ENCODE measurements at regions not wholly inside any gene's neighbourhood (a gene's known extent, or its start where the extent isn't known, plus 50 kb on each side); places are given as distances from the start of the nearest gene placed in this dataset.
A peak's percentile ranks its signal among the peaks of the same experiment; 100 is the strongest.

- no peaks in the 10 kb centered on the region for H3K36me3 ChIP-seq (ENCODE audit: low read depth)
- H3K4me2 ChIP-seq (ENCODE audit: unreplicated experiment), result no peak overlapping the region
- H3K4me1 ChIP-seq (ENCODE audit: insufficient read depth), result no peaks in the 10 kb centered on the region
- H3K27ac ChIP-seq, result no peak overlapping the region
- H3K9ac ChIP-seq, result no peak overlapping the region
- WGBS, 2 experiments (ENCODE audit: low coverage in 1 of 2, low lambda C conversion rate in 2 of 2, missing lambda C conversion rate in 2 of 2), result 33 to 43% methylated on average over 3 of the region's 3 CpGs
- no peak overlapping the region for H2AFZ ChIP-seq
- TF ChIP-seq EZH2 (IDR thresholded peaks at IDR 0.05; ENCODE audit: insufficient read depth, poor library complexity, severe bottlenecking), result no peak
- no peak for TF ChIP-seq EZH2phosphoT487 (IDR thresholded peaks at IDR 0.05; ENCODE audit: insufficient read depth, low read depth)
- in situ Hi-C loops (cut with MboI), result no loop called here
- H3K27me3 ChIP-seq (replicated peaks; ENCODE audit: insufficient read depth), result no peaks in the 10 kb centered on the region
- no peak for DNase-seq
- H3F3A ChIP-seq (ENCODE audit: insufficient read depth), result 0 out of 2 replicates have a peak, but pooled peaks cover 7% of the 10 kb centered on the region
- H4K20me1 ChIP-seq (ENCODE audit: insufficient read depth), result no peaks in the 10 kb centered on the region
- H3K9me3 ChIP-seq (ENCODE audit: low read depth), result no peaks in the 10 kb centered on the region
- H3K79me2 ChIP-seq (ENCODE audit: insufficient read depth), result no peaks in the 10 kb centered on the region
- H3K4me3 ChIP-seq, result no peak overlapping the region
- H3K9me2 ChIP-seq (ENCODE audit: insufficient read depth), result no peaks in the 10 kb centered on the region
Measured at GRCh38 chr2:104595576-104595975, 258.3 kb upstream of the POU3F3 start.

- Histone ChIP-seq H3F3A (ENCODE audit: insufficient read depth) (0 out of 2 replicates have a peak, but pooled peaks cover 7% of the 10 kb centered on the region), H3K4me1 (ENCODE audit: insufficient read depth) (no peaks in the 10 kb centered on the region), H3K9me3 (ENCODE audit: low read depth) (no peaks in the 10 kb centered on the region), H3K4me3 (no peak overlapping the region), H3K36me3 (ENCODE audit: low read depth) (no peaks in the 10 kb centered on the region), H3K9me2 (ENCODE audit: insufficient read depth) (no peaks in the 10 kb centered on the region), H3K79me2 (ENCODE audit: insufficient read depth) (no peaks in the 10 kb centered on the region), H3K27me3 (replicated peaks; ENCODE audit: insufficient read depth) (no peaks in the 10 kb centered on the region), H3K4me2 (ENCODE audit: unreplicated experiment) (no peak overlapping the region), H3K9ac (no peak overlapping the region), H3K27ac (no peak overlapping the region), H4K20me1 (ENCODE audit: insufficient read depth) (no peaks in the 10 kb centered on the region), H2AFZ (no peak overlapping the region)
- in situ Hi-C loops (cut with MboI), result no loop called here
- whole genome bisulfite sequencing, 2 experiments (ENCODE audit: low coverage in 1 of 2, low lambda C conversion rate in 2 of 2, missing lambda C conversion rate in 2 of 2), result 70 to 72% methylated on average over 2 of the region's 2 CpGs
- TF ChIP-seq EZH2phosphoT487 (IDR thresholded peaks at IDR 0.05; ENCODE audit: insufficient read depth, low read depth) (no peak), EZH2 (IDR thresholded peaks at IDR 0.05; ENCODE audit: insufficient read depth, poor library complexity, severe bottlenecking) (no peak)
- DNase-seq, result no peak
Measured at GRCh38 chr2:104597942-104598341, 256.0 kb upstream of the POU3F3 start.

- no peaks in the 10 kb centered on the region for H3K9me3 ChIP-seq (ENCODE audit: low read depth)
- no peaks in the 10 kb centered on the region for H3K9me2 ChIP-seq (ENCODE audit: insufficient read depth)
- H3K79me2 ChIP-seq (ENCODE audit: insufficient read depth), result no peaks in the 10 kb centered on the region
- H3K4me1 ChIP-seq (ENCODE audit: insufficient read depth), result no peaks in the 10 kb centered on the region
- in situ Hi-C loops (cut with MboI), result no loop called here
- no peak for TF ChIP-seq EZH2phosphoT487 (IDR thresholded peaks at IDR 0.05; ENCODE audit: insufficient read depth, low read depth)
- no peak for TF ChIP-seq EZH2 (IDR thresholded peaks at IDR 0.05; ENCODE audit: insufficient read depth, poor library complexity, severe bottlenecking)
- H3K36me3 ChIP-seq (ENCODE audit: low read depth), result no peaks in the 10 kb centered on the region
- H2AFZ ChIP-seq, result no peak overlapping the region
- 40 to 46% methylated on average over 6 of the region's 6 CpGs for WGBS, 2 experiments (ENCODE audit: low coverage in 1 of 2, low lambda C conversion rate in 2 of 2, missing lambda C conversion rate in 2 of 2)
- H3F3A ChIP-seq (ENCODE audit: insufficient read depth), result 0 out of 2 replicates have a peak, but pooled peaks cover 7% of the 10 kb centered on the region
- no peak overlapping the region for H3K27ac ChIP-seq
- H3K4me3 ChIP-seq, result no peak overlapping the region
- H3K9ac ChIP-seq, result no peak overlapping the region
- no peak overlapping the region for H3K4me2 ChIP-seq (ENCODE audit: unreplicated experiment)
- H3K27me3 ChIP-seq (replicated peaks; ENCODE audit: insufficient read depth), result no peaks in the 10 kb centered on the region
- H4K20me1 ChIP-seq (ENCODE audit: insufficient read depth), result no peaks in the 10 kb centered on the region
- DNase-seq, result no peak
Measured at GRCh38 chr2:104598636-104599035, 255.3 kb upstream of the POU3F3 start.

GRCh38 chr2:104599787-104600510 is 254.0 kb upstream of the POU3F3 start:
- 0 out of 2 replicates have a peak, but pooled peaks cover 7% of the 10 kb centered on the region for H3F3A ChIP-seq (ENCODE audit: insufficient read depth)
- no peak overlapping the region for H3K27ac ChIP-seq
- no peaks in the 10 kb centered on the region for H3K79me2 ChIP-seq (ENCODE audit: insufficient read depth)
- no peaks in the 10 kb centered on the region for H3K27me3 ChIP-seq (replicated peaks; ENCODE audit: insufficient read depth)
- no peak for TF ChIP-seq EZH2phosphoT487 (IDR thresholded peaks at IDR 0.05; ENCODE audit: insufficient read depth, low read depth)
- no peak for TF ChIP-seq EZH2 (IDR thresholded peaks at IDR 0.05; ENCODE audit: insufficient read depth, poor library complexity, severe bottlenecking)
- no peaks in the 10 kb centered on the region for H3K9me2 ChIP-seq (ENCODE audit: insufficient read depth)
- peak; percentile 64 for DNase-seq
- H3K4me1 ChIP-seq (ENCODE audit: insufficient read depth), result no peaks in the 10 kb centered on the region
- no peak overlapping the region for H3K4me3 ChIP-seq
- 17 to 30% methylated on average over 2 of the region's 2 CpGs for WGBS, 2 experiments (ENCODE audit: low coverage in 1 of 2, low lambda C conversion rate in 2 of 2, missing lambda C conversion rate in 2 of 2)
- H3K4me2 ChIP-seq (ENCODE audit: unreplicated experiment), result no peak overlapping the region
- in situ Hi-C loops (cut with MboI), result no loop called here
- H3K9ac ChIP-seq, result no peak overlapping the region
- no peaks in the 10 kb centered on the region for H3K9me3 ChIP-seq (ENCODE audit: low read depth)
- no peak overlapping the region for H2AFZ ChIP-seq
- H4K20me1 ChIP-seq (ENCODE audit: insufficient read depth), result no peaks in the 10 kb centered on the region
- H3K36me3 ChIP-seq (ENCODE audit: low read depth), result no peaks in the 10 kb centered on the region

All from GM23248 (cell line).